Glutamatergic neuron (in vitro differentiated cells): ENCODE measurements at regions not wholly inside any gene's neighbourhood (a gene's known extent, or its start where the extent isn't known, plus 50 kb on each side); places are given as distances from the start of the nearest gene placed in this dataset.

ENCODE experiments used
- DNase-seq: peaks from one replicate; pipeline ENCODE4 v3.0.0; 2022
- H3K27ac Mint-ChIP-seq: one replicate; pipeline ENCODE4 v1.8.0; 2020; ENCODE audit warnings: mild to moderate bottlenecking, mixed read lengths, inconsistent platforms; ENCODE audit not compliant: unreplicated experiment
- H3K27me3 Mint-ChIP-seq: one replicate; pipeline ENCODE4 v1.8.0; 2020; ENCODE audit warnings: mild to moderate bottlenecking, moderate library complexity, mixed read lengths, inconsistent platforms; ENCODE audit not compliant: unreplicated experiment
- H3K36me3 Mint-ChIP-seq: one replicate; pipeline ENCODE4 v1.8.0; 2020; ENCODE audit warnings: mild to moderate bottlenecking, mixed read lengths, inconsistent platforms; ENCODE audit not compliant: unreplicated experiment
- H3K4me1 Mint-ChIP-seq: one replicate; pipeline ENCODE4 v1.8.0; 2020; ENCODE audit warnings: mild to moderate bottlenecking, low read depth, mixed read lengths, inconsistent platforms; ENCODE audit not compliant: unreplicated experiment
- H3K4me3 Mint-ChIP-seq: one replicate; pipeline ENCODE4 v1.8.0; 2020; ENCODE audit warnings: mild to moderate bottlenecking, mixed read lengths, inconsistent platforms; ENCODE audit not compliant: unreplicated experiment
- H3K9me3 Mint-ChIP-seq: one replicate; pipeline ENCODE4 v1.8.0; 2020; ENCODE audit warnings: mild to moderate bottlenecking, moderate library complexity, mixed read lengths, inconsistent platforms; ENCODE audit not compliant: unreplicated experiment
- CTCF ChIP-seq: fragments of 200-600 bp; sonication (generic); IDR thresholded peaks from one replicate; pipeline ENCODE4 v1.5.0; 2021; ENCODE audit not compliant: partially characterized antibody, unreplicated experiment

- no peak overlapping the region for H3K4me3 Mint-ChIP-seq
- H3K9me3 Mint-ChIP-seq: peaks cover 8% of the 10 kb centered on the region
- peaks cover 13% of the 10 kb centered on the region for H3K4me1 Mint-ChIP-seq
- H3K27me3 Mint-ChIP-seq: no peaks in the 10 kb centered on the region
- DNase-seq: no peak
- H3K27ac Mint-ChIP-seq: no peak overlapping the region
- no peaks in the 10 kb centered on the region for H3K36me3 Mint-ChIP-seq
- TF ChIP-seq CTCF: no peak
Observed at GRCh38 chr6:25217829-25218228, 61.3 kb upstream of the CARMIL1 start.

- H3K4me1 Mint-ChIP-seq: peaks cover 13% of the 10 kb centered on the region
- peak; percentile 27 for DNase-seq
- no peaks in the 10 kb centered on the region for H3K36me3 Mint-ChIP-seq
- H3K27me3 Mint-ChIP-seq: no peaks in the 10 kb centered on the region
- TF ChIP-seq CTCF: no peak
- H3K27ac Mint-ChIP-seq: no peak overlapping the region
- peaks cover 6% of the 10 kb centered on the region for H3K9me3 Mint-ChIP-seq
- H3K4me3 Mint-ChIP-seq: no peak overlapping the region
Observed at GRCh38 chr6:25218346-25218745, 60.8 kb upstream of the CARMIL1 start.

- Mint-ChIP-seq H3K27ac (no peak overlapping the region), H3K4me3 (no peak overlapping the region), H3K9me3 (peaks cover 6% of the 10 kb centered on the region), H3K27me3 (no peaks in the 10 kb centered on the region), H3K36me3 (no peaks in the 10 kb centered on the region), H3K4me1 (peaks cover 13% of the 10 kb centered on the region)
- no peak for DNase-seq
- no peak for TF ChIP-seq CTCF
Observed at GRCh38 chr6:25219216-25219916, 59.8 kb upstream of the CARMIL1 start.

GRCh38 chr6:25219917-25220278 lies 59.3 kb upstream of the CARMIL1 start:
- Mint-ChIP-seq H3K27me3 (no peaks in the 10 kb centered on the region), H3K4me1 (peaks cover 13% of the 10 kb centered on the region), H3K9me3 (peaks cover 5% of the 10 kb centered on the region), H3K4me3 (no peak overlapping the region), H3K27ac (no peak overlapping the region), H3K36me3 (no peaks in the 10 kb centered on the region)
- no peak for TF ChIP-seq CTCF
- DNase-seq: no peak

- Mint-ChIP-seq H3K36me3 (no peaks in the 10 kb centered on the region), H3K27ac (no peak overlapping the region), H3K4me3 (no peak overlapping the region), H3K4me1 (peaks cover 13% of the 10 kb centered on the region), H3K27me3 (no peaks in the 10 kb centered on the region), H3K9me3 (peaks cover 3% of the 10 kb centered on the region)
- TF ChIP-seq CTCF: no peak
- no peak for DNase-seq
Observed at GRCh38 chr6:25220857-25221256, 58.3 kb upstream of the CARMIL1 start.
